ENCODE measurements at regions not wholly inside any gene's neighbourhood (a gene's known extent, or its start where the extent isn't known, plus 50 kb on each side); places are given as distances from the start of the nearest gene placed in this dataset.

- no peak for TF ChIP-seq CTCF (conservative IDR thresholded peaks at IDR 0.05; ENCODE audit: low read depth, low read length)
- TF ChIP-seq ELK1 (IDR thresholded peaks at IDR 0.05; ENCODE audit: borderline replicate concordance, low read depth, low read length) = no peak
- no peak for TF ChIP-seq FOS (IDR thresholded peaks at IDR 0.05; ENCODE audit: low read depth, low read length)
- no peak for TF ChIP-seq POLR2A (IDR thresholded peaks at IDR 0.05; ENCODE audit: low read depth, low read length)
Observed at GRCh38 chr3:72436863-72437592, 411.2 kb downstream of the SHQ1 start.

All from IMR-90 (cell line).